ENCODE measurements at regions not wholly inside any gene's neighbourhood (a gene's known extent, or its start where the extent isn't known, plus 50 kb on each side); places are given as distances from the start of the nearest gene placed in this dataset.

DNA sequence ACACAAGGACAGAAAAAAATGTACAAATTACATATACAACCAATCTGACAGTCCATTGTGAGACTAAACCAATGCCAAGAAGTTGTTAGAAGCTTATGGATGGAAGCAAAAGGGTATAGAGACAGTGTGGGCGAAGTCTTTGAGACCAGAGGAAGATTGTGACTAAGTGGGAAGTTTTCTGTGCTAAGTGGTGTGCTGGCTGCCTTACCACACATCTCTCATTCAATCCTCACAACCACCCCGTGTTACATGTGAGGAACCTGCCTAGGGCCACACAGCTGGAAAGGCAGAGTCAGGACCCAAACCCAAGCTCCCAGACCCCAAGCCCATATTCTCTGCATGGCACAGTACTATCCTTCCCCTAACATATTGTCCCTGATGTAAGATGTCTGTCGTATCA lies 53.5 kb upstream of the DUSP10 start:
- Histone ChIP-seq H3K36me3 (no peaks in the 10 kb centered on the region), H3K27me3 (no peaks in the 10 kb centered on the region)

DNA sequence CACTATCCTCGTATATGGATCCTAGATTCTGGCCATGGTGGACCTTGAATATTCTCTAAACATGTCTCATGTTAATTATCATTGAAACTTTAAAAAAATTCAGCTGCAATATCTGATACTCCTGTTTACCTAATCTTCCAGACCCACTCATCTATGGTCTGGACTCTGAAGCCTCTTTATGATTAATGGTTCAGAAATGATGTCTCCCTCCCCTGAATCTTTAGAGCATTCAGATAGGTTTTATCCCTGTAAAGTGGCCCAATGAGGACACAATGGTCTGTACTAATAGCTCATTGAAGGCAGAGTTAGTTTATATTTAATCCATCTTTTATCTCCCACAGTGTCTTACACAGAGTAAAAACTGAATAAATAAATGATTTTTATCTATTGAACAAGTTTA lies 53.0 kb upstream of the DUSP10 start:
- no peak overlapping the region for H3K4me3 ChIP-seq (ENCODE audit: low read depth in 1 of 2, low read length in 1 of 2)
- no peak overlapping the region for H3K27ac ChIP-seq

More for the DNA sequence above, 53.5 kb upstream of the DUSP10 start:
- Histone ChIP-seq H3K9me3 (no peaks in the 10 kb centered on the region), H3K4me1 (ENCODE audit: control insufficient read depth in 1 of 2, insufficient read depth in 1 of 2, low read depth in 1 of 2, low read length in 1 of 2) (no peaks in the 10 kb centered on the region), H3K27ac (no peak overlapping the region), H3K4me3 (ENCODE audit: low read depth in 1 of 2, low read length in 1 of 2) (no peak overlapping the region)
- TF ChIP-seq, protein P1, sequence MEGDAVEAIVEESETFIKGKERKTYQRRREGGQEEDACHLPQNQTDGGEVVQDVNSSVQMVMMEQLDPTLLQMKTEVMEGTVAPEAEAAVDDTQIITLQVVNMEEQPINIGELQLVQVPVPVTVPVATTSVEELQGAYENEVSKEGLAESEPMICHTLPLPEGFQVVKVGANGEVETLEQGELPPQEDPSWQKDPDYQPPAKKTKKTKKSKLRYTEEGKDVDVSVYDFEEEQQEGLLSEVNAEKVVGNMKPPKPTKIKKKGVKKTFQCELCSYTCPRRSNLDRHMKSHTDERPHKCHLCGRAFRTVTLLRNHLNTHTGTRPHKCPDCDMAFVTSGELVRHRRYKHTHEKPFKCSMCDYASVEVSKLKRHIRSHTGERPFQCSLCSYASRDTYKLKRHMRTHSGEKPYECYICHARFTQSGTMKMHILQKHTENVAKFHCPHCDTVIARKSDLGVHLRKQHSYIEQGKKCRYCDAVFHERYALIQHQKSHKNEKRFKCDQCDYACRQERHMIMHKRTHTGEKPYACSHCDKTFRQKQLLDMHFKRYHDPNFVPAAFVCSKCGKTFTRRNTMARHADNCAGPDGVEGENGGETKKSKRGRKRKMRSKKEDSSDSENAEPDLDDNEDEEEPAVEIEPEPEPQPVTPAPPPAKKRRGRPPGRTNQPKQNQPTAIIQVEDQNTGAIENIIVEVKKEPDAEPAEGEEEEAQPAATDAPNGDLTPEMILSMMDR (IDR thresholded peaks at IDR 0.05): no peak

DNA sequence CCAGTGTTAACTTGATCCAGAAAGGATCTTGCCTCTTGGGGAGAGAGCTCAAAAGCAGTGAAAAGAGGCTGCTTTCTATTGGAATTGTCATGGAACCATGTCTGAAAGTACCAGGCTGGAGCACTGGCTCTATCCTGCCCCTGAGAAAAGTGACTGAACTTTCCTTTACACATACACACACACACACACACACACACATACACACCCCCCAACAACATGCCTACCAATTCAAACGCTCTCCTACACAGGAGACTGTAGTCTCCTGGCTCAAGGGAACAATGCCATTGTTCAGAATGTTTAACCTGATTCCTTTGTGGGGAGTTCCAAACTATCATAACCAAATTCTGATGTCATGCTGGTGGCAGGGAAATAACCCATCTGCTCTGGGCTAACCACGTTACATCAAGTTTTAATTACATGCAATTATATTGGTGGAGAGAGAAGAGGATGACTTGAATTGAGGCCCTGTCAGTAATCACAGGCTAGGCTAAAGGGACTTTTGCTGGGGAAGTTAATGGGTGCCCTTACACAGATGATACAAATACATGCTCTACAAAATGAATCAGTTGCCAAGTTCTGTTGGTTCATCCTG lies 52.3 kb upstream of the DUSP10 start:
- Histone ChIP-seq H3K4me3 (ENCODE audit: low read depth in 1 of 2, low read length in 1 of 2) (no peak overlapping the region), H3K4me1 (ENCODE audit: control insufficient read depth in 1 of 2, insufficient read depth in 1 of 2, low read depth in 1 of 2, low read length in 1 of 2) (no peaks in the 10 kb centered on the region), H3K9me3 (no peaks in the 10 kb centered on the region), H3K36me3 (no peaks in the 10 kb centered on the region), H3K27me3 (no peaks in the 10 kb centered on the region), H3K27ac (no peak overlapping the region)
- TF ChIP-seq, protein P1 (IDR thresholded peaks at IDR 0.05): no peak

More for the DNA sequence above, 53.0 kb upstream of the DUSP10 start:
- H3K36me3 ChIP-seq: no peaks in the 10 kb centered on the region
- no peaks in the 10 kb centered on the region for H3K27me3 ChIP-seq
- TF ChIP-seq, protein P1 (IDR thresholded peaks at IDR 0.05): no peak
- H3K9me3 ChIP-seq: no peaks in the 10 kb centered on the region
- no peaks in the 10 kb centered on the region for H3K4me1 ChIP-seq (ENCODE audit: control insufficient read depth in 1 of 2, insufficient read depth in 1 of 2, low read depth in 1 of 2, low read length in 1 of 2)

DNA sequence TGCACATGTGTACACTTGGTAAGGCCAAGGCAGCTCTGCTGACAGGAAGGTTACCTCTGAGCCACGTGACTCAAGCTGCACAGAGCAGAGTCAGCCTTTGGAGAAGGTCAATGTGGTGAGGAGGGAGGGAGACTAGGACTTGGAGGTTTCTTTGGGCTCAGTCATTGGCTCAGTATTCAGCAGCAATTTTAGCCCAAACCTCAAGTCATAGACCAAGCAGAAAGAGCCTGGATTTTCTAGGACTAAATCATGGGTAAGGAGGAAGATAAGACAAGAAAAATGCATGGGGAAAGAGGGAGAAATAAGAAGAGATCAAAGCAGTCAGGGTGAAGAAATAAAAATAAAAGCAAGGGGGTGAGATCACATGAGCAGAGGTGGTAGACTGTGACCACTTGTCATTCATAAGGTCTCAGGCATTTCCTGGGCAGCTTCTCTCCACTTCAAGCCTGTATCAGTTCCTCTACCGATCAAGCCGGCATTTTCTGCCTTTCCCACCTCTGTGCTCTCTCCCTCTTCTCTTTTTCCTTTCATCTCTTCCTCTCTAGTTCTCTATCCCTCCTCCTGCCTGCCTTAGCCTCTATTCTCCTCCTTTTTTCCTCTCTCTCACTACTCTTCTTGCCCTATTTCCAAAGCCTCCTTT lies 51.7 kb upstream of the DUSP10 start:
- Histone ChIP-seq H3K36me3 (no peaks in the 10 kb centered on the region), H3K27me3 (no peaks in the 10 kb centered on the region), H3K4me1 (ENCODE audit: control insufficient read depth in 1 of 2, insufficient read depth in 1 of 2, low read depth in 1 of 2, low read length in 1 of 2) (no peaks in the 10 kb centered on the region), H3K27ac (no peak overlapping the region), H3K9me3 (no peaks in the 10 kb centered on the region), H3K4me3 (ENCODE audit: low read depth in 1 of 2, low read length in 1 of 2) (no peak overlapping the region)
- TF ChIP-seq, protein P1 (IDR thresholded peaks at IDR 0.05): no peak

DNA sequence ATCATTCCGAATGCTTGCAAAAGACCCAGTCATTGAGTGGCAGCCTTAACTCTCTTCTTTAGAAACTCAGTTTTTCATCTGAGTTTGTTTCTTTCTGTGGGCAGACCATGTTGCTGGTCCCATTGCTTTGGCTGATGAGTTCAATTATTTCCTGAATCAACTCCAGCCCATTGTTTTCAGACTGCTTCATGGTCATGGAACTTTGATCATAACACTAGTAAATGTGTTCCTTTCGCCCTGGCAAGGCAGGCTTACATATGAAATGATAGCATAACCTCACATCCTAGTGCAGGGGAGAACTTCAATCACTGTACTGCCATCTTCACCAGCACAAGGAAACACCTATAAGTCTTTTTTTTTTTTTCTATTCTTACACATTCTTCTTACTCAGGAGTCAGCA lies 50.0 kb upstream of the DUSP10 start:
- Histone ChIP-seq H3K36me3 (no peaks in the 10 kb centered on the region), H3K27me3 (no peaks in the 10 kb centered on the region), H3K4me3 (ENCODE audit: low read depth in 1 of 2, low read length in 1 of 2) (no peak overlapping the region), H3K9me3 (no peaks in the 10 kb centered on the region), H3K27ac (no peak overlapping the region), H3K4me1 (ENCODE audit: control insufficient read depth in 1 of 2, insufficient read depth in 1 of 2, low read depth in 1 of 2, low read length in 1 of 2) (no peaks in the 10 kb centered on the region)
- TF ChIP-seq, protein P1 (IDR thresholded peaks at IDR 0.05): no peak

All from neutrophil (primary cell).